HG03558 (cell line): ENCODE measurements at regions not wholly inside any gene's neighbourhood (a gene's known extent, or its start where the extent isn't known, plus 50 kb on each side); places are given as distances from the start of the nearest gene placed in this dataset.

ENCODE experiments used
- ATAC-seq: cut with Tn5 transposase; IDR thresholded peaks from one replicate; pipeline ENCODE4 v1.9.1; 2021; ENCODE audit warnings: moderate number of reproducible peaks; ENCODE audit not compliant: unreplicated experiment; ENCODE audit errors: extremely low read depth

DNA sequence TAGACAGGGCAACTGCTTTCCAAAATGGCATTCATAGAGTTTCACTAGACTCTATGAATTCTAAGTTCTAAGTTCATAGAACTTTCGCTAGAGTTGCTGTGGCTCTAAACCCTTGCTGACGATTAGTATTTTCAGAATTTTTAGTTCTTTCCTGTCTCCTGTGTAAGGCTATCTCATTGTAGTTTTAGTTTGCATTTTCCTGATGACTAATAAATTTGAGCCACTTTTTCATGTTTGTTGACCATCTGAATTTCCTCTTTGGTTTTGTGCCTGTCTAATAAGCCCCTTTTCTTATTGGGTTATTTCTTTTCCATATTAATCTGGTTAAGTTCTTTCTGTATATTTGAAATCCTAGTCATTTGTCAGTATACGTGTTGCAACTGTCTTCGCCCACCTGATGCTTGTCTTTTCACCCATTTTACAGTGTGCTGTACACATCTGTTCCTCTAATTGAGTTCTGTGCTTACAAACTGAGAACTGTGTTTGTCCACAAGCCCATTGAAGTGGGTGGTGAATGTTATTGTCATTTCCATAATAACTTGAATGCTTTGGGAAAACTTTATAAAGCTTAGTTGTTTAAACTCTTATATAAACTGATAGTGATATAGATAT lies 177.7 kb upstream of the CDYL start:
- ATAC-seq, result no peak

DNA sequence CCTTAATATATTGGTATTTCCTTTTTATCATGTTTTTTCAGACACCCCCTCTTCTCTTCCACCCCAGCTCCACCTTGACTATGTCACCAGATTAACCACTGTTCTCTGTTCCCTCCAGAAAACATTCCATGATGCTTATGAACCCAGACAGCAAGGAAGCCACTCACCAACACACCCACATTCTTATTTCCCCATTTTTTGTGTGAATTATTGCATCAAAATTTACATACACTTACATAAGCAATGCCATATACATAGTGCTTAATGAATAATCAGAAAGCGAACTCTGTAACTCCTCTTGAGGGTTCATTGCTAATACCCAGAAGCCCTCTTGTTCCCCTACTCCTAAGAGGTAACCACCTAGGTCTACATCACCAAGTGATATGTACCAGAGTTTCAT lies 182.3 kb upstream of the CDYL start:
- no peak for ATAC-seq

DNA sequence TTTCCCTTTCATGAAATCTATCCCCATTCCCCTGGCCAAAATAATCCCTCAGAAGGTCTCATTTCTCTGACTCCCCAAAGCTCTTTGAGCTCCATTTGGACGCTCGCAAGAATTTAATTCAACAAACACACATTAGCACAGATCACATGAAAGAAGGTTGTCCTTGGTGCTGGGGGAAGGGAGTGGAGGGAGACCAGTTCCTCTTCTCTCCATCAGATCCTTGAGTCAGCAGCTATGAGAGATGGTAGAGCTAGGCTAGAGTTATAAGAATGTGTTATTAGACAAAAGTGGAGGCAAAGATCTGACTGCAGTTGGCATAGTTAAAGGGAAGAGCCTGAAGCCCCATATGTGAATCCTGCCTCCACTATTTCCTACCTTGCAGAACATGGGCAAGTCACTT lies 184.2 kb upstream of the CDYL start:
- no peak for ATAC-seq

DNA sequence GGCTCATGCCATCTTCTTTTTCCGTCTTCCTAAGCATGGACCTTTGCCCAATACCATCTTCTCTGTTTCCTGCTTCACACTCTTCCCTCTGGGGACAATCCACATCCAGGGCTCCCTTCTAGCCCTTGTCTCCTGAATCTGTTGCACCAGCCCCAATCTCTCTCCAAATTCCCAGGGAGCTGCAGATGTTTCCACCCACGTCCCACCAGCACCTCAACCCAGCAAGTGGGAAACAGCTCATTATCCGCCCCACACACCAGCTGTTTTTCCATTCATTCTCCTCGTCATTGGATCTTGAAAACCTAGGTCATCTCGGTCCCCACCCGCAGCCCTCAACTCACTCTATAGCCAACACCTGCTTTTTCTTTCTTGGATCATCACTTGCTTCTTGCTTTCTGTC lies 185.0 kb upstream of the CDYL start:
- ATAC-seq, result no peak

DNA sequence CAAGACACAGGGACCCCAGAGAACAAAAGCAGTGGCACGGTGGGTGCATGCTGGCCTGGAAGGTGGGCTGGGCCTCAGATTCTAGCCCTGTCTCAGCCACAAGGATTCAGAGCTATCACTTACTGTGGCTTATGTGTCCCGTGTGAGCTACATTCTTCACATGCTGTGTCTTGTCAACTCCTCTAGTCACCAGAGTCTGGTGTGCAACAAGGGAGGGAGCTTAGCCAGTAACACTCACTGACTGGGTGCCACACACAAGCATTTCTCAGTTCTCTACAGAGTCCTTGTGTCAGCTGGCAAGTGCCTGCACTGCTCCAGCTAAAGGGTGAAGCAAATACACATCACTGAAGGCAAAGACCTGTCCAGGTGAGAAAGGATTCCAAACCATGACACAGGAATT lies 186.9 kb upstream of the CDYL start:
- ATAC-seq, result no peak

DNA sequence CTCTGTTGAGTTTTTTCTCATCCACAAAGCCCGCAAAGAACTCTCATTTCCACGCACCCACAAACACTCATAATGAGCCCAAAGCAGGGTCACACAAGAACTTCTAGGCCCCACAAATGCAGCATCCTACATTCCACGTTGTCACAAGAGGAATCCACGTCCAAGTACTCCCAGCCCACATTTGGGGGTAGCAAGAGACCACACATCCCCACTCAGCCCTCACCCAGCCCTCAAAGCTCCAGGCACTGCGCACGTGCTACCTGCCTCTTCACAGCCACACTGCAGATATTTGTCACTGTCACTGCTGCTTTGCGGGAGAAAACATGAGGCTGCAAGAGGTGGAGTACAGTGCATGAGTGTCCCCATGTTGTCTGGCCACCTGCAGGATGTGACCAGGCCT lies 187.6 kb upstream of the CDYL start:
- no peak for ATAC-seq

DNA sequence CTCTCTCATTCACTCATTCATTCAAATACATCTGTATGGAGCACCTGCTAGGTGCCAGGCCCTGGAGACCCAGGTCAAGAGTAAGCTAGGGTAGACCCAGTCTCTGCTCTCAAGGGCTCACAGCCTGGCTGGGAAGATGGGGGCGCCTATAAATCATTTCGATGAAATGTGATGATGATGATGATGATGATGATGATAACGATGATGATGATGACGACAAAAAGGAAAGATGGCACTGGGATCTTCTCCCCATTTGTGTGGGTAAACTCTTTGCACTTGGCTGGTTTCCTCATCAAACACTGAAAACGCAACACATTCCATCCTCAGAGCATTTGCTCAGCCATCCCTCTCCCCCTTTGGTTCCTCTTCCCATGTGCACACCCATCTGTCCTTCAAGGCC lies 188.0 kb upstream of the CDYL start:
- no peak for ATAC-seq

DNA sequence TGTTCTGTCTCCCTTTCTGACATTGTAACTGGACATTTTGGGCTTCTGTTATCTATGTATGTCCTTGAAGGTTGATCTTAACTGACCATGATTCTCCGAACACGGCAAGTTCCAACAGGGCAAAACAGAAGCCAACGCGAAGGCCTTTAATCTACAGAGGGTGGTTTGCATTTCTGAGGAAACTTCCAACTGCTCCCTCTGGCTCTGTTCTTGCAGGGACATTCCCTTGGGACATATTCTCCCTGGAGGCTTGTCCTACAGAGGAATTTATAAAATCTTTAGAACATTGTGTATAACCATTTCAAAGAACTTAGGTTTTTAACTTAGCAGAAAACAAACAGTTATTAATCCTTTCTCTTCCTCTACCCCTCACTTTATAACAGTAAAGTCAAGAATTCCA lies 189.0 kb upstream of the CDYL start:
- no peak for ATAC-seq

DNA sequence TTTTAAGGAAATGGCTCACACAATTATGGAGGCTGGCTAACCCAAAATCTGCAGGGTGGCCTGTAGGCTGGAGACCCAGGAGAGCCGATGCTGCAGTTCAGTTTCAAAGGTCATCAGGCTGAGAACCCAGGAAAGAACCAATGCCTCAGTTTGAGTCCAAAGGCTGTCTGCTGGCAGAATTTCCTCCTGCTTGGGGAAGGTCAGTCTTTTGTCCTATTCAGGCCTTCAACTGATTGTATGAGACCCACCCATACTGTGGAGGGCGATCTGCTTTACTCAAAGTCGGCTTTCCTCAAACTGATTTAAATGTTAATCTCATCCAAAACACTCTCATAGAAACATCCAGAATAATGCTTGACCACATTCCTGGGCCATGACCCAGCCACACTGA lies 189.7 kb upstream of the CDYL start:
- no peak for ATAC-seq

DNA sequence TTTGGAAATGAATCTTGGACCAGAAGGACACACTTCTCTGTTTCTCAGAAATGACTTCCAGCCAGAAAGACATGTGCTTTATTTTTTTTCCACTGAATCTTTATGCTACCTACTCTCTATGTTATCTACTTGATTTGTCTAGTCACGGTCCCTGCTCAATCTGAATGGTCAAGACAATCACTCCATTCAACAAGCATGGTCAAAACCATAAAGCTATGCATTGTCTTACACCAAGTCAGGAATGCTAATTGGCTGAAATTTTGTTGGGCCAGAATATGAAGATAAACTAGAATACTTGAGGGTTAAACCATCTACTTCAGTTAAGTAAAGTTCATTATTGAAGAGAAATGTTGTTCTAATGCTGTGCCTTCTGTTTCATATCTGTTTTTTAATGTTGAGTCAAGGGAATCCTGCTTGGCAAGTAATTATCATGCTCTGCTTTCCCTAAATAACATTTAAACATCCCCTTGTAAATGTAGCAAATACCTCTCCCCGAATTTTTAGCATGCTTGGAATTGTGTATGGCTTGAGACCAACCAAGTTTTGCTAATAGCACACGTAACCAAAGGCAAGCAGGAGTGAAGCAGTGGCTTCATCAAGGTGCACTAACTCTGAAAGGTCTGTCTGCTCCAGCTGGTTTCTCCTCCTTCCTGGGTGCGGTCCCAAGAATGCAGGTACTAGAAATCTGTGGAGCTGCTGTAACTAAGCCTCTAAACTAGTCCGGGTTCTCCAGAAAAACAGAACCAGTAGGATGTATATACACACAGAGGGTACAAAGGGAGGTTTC lies 190.3 kb upstream of the CDYL start:
- ATAC-seq, result no peak

DNA sequence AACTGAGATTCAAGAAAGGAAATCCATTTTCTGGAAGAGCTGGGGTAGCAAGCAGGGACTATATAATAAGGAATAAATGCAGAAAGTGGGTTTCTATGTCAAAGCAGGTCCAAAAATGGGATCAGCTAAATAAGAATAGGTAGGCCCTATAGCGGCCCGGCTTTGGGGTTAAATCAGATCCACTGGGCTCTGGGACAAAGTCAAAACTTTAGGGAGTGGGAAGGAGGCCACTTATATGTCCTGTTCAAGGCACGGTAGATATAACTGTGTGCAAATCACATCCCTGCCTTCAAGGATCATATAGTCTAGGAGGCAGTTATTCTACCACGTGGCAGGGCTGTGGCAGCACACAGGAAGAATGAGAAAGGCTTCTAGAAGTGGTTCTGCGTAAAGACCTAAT lies 191.4 kb upstream of the CDYL start:
- ATAC-seq, result no peak

DNA sequence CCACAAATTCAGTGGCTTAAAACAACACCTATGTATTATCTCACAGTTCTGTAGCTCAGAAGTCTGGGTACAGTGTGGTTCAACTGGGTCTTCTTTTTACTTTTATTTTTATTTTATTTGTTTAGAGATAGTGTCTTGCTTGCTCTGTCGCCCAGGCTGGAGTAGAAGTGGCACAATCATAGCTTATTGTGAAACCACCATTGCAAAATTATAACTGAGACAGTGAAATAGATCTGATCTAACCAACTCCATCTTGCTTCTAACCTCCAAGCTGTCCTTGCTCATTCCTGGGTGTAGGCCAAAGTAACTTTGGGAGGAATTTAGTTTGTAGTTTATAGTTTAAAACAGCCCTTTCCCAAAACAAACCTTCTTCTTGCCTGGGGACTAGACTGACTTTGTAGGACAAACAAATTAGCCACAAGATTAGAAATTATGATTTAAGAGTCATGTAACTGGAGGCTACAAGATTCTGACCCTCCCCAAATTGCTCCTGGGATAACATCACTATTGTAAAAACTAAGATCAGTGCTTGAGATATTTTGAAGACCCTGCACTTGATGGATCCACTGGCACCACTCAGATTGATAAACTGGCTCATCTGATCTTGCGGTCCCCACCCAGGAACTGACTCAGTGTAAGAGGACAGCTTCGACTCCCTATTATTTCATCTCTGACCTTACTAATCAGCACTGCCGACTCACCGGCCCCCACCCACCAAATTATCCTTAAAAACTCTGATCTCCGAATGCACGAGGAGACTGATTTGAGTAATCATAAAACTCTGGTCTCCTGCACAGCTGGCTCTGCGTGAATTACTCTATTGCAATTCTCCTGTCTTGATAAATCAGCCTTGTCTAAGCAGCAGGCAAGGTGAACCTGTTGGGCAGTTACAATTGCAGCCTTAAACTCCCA lies 193.4 kb upstream of the CDYL start:
- no peak for ATAC-seq

DNA sequence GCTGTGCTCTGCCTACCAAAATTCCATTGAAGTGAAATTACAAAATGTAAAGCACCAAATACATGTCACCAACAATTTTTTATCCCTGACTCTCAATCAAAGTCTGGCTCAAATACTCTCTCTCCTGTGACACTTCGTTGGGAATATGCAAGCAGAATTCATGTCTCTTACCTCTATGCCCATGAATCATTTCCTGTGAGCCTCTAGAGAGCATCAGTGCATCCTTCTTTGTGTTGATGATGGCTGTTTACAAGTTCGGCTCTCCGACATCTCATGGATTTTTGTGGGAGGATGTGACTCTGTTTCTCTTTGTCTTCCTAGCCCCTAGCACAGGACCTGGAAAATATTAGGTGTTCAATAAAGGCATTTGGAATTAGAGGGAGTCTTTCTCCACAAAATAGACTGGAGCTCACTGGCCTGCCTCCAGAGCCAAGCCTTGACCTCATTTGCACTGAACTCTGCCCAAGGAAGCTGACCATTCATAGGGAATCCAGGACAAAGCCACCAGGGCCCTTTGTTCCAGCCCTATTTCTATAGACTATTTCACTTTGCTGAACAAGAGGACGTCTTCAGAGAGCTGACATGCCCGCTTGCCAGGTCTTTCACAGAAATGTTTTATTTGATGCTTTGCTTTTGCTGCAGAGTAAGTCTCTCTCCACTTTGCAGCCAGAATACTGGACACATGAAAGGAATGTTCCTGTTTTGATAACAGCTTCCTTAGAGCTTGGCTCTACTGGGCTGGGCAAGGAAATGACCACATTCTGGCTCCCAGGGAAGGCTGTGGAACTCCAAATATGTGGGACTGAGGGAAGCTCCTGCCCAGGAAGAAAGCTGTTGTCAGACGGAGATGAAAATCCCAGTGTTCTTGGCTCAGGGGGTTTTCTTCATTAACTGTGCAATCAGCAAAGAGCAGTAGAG lies 194.5 kb upstream of the CDYL start:
- ATAC-seq, result no peak

DNA sequence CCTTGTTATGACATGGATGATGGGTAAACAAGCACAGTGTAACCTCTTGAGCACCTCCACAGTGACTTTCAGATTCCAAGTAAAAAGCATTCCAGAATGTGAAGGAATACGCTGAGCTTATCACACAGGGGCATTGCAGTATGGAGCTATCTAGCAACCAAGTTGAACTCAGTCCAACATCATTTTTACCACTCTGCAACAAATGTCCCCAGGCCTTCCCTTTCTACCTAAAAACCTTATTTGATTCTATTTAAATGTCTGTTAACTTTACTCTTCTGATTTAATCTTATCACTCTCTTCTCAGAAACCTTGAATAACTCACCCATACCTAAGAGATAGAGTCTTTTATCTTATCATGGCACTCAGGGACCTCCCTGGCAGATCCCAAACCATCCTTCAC lies 195.8 kb upstream of the CDYL start:
- ATAC-seq, result no peak

DNA sequence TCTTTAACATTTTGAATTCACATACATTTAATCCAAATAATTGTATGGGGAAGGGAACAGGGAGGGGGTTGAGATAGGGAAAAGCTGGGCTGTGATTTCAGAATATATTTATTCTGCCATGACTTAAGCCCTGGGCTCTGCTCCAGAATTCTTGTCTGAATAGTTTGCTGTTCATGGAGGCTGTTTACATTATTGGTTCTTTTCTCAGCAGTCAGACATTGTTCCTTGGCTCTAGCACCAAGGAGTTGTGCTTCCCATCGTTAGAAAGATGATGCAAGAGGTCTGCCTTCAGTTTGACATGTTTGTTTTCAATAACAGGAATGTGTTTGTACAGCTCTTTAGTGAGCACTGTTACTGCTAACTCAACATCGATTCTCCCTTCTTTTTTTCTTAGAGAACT lies 198.8 kb upstream of the CDYL start:
- no peak for ATAC-seq

DNA sequence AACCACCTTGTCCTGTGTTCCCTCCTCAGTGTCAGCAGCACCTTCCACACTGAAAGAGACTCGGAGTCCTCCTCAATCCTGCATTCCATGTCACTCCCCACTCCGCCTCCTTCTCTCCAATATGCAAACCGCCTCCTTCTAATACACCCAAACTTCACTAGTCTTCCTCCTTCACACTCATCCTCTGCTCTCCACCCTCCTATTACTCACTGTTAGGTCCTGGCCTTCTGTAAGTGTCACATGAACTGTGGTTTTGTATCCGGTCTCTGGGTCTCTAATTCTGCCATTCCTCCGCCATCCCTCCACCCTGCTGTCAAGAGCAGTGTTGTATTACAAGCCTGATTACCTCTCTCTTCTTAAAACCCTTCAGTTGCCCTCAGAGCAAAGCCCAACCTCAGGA lies 200.5 kb upstream of the CDYL start:
- ATAC-seq, result no peak

DNA sequence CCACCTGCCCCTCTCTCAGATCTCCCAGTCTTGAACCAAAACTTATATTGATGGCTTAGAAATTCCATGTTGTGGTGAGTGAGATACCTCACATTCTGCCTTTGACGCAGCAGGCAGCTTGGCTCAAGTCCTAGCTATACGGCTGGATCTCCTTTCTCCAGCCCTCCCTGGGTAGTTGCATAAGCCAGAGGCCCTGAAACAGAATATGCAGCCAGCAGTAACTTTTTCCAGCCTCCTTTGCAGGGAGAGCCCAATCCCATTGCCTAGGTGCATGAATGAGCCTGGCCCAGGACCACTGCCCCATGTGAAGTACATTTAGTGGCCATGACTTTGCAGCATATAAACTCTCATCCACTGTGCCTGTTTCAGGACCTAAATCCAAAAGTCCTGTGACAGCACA lies 202.2 kb upstream of the CDYL start:
- no peak for ATAC-seq

DNA sequence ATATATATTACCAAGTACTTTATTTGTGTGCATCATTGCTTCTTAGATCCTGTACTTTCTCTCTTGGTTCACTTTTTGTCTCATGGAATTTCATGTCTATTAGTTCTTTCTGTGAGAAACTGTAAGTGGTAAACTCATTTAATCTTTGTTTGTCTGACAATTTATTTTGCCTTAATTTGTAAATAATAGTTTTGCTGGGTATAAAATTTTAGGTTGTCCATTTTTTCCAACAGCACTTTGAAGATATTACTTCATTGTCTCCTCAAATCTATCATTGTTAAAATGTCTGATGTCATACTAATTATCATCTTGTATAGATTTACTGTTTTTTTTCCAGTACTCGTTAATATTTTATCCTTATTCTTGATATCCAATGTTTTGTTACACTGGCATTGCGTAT lies 205.2 kb upstream of the CDYL start:
- no peak for ATAC-seq

DNA sequence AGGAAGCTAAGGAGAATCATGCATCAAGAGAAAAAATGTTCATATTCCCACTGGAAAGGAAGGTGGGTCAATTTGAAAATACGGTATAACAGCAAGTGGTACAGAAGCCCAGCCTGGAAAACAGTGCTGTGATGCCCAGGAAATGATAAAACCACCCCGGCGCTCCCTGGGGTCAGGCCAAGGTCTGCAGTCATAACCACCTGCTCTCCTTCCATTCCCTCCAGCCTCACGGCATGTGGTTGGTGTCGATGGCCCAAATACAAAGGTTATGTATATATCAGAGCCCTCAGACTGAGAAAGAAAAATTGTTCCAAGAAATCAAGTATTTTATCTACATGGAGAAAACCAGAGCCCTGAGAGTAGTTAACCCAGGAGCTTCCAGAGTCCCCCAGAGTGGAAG lies 208.1 kb upstream of the CDYL start:
- no peak for ATAC-seq

DNA sequence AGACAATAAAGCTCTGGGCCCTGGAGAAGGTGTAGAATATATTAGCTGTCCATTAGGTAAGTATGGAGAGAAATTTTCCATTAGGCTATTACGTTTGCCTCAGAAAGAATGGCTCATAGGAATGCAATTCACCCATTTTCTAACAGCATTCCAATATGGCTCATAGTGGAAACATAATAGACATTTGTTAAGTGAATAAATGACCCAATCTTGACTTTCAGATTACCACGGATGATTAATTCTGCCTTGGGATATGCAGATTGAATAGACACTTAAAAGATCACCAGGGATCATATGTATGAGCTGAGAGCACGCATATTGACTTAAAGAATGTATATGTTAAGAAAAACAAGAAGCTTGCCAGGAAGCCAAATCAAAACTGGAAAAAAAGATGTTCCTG lies 209.1 kb upstream of the CDYL start:
- no peak for ATAC-seq
